B cell (primary cell): ENCODE measurements at regions not wholly inside any gene's neighbourhood (a gene's known extent, or its start where the extent isn't known, plus 50 kb on each side); places are given as distances from the start of the nearest gene placed in this dataset.

Experiments
- ATAC-seq: fragments of 200-7000 bp; cut with Tn5 transposase; one replicate; pipeline ENCODE4 v1.10.0; 2021; ENCODE audit warnings: low read depth, mild to moderate bottlenecking, moderate number of reproducible peaks, moderate library complexity
- CTCF ChIA-PET: fragments of 350-600 bp; sonication (Branson Sonifier 250); formaldehyde crosslinking; loops from one replicate; lab custom pipeline; 2021; ENCODE audit warnings: antibody characterized with exemption, inconsistent platforms; lab: Charles Lee
- POLR2A ChIA-PET: fragments of 350-600 bp; sonication (Branson Sonifier 250); formaldehyde crosslinking; loops from one replicate; lab custom pipeline; 2021; ENCODE audit warnings: antibody characterized with exemption; lab: Charles Lee
- DNase-seq: peaks from one replicate; pipeline ENCODE4 v3.0.0; 2013
- H2AFZ ChIP-seq: 2 replicates; pipeline ENCODE4 v1.6.1; 2012; ENCODE audit warnings: mild to moderate bottlenecking, low read depth, low read length; ENCODE audit not compliant: insufficient read depth, poor library complexity, severe bottlenecking
- H3K27ac ChIP-seq, 2 donors: 1 replicate in 1 of 2; 2 replicates in 1 of 2; pipeline ENCODE4 v1.5.1; 2012 to 2013; ENCODE audit warnings: low read length in 2 of 2, mild to moderate bottlenecking in 2 of 2, moderate library complexity in 1 of 2
- H3K27me3 ChIP-seq, 4 experiments: fragments of 200-600 bp in 1 of 4; sonication (generic) in 1 of 4; replicated peaks in 1 of 4; 1 replicate in 2 of 4; 2 replicates in 2 of 4; pipeline versions ENCODE4 v1.6.1 to v1.7.0; 2013 to 2016; ENCODE audit warnings: low read length in 3 of 4, mild to moderate bottlenecking in 2 of 4, mixed read lengths in 1 of 4, moderate library complexity in 1 of 4; ENCODE audit not compliant: insufficient read depth in 4 of 4, control insufficient read depth in 3 of 4; ENCODE audit errors: control extremely low read depth in 1 of 4
- H3K36me3 ChIP-seq, 2 experiments: replicated peaks in 1 of 2; 1 replicate in 1 of 2; 2 replicates in 1 of 2; pipeline versions ENCODE4 v1.6.1 to v1.7.1; 2013; ENCODE audit warnings: low read length in 1 of 2; ENCODE audit not compliant: insufficient read depth in 2 of 2, control insufficient read depth in 1 of 2; ENCODE audit errors: control extremely low read depth in 1 of 2, extremely low read depth in 1 of 2
- H3K4me1 ChIP-seq, 2 donors: fragments of 200-600 bp in 1 of 2; sonication (generic) in 1 of 2; 1 replicate in 1 of 2; 2 replicates in 1 of 2; pipeline versions ENCODE4 v1.5.1 to v1.6.1; 2013 to 2017; ENCODE audit warnings: low read length in 2 of 2; ENCODE audit not compliant: control insufficient read depth in 2 of 2, insufficient read depth in 2 of 2
- H3K4me2 ChIP-seq: replicated peaks from 2 replicates; pipeline ENCODE3; 2012; ENCODE audit warnings: mild to moderate bottlenecking, low read depth, low read length; ENCODE audit not compliant: poor library complexity, severe bottlenecking
- H3K4me3 ChIP-seq, 5 experiments: fragments of 200-600 bp in 1 of 5; sonication (generic) in 1 of 5; 1 replicate in 3 of 5; 2 replicates in 2 of 5; pipeline versions ENCODE4 v1.5.1 to v1.7.0; 2011 to 2016; ENCODE audit warnings: low read length in 4 of 5, mild to moderate bottlenecking in 4 of 5, low read depth in 2 of 5, control low read depth in 1 of 5, moderate library complexity in 1 of 5; ENCODE audit not compliant: insufficient read depth in 1 of 5; ENCODE audit errors: control extremely low read depth in 1 of 5, extremely low read depth in 1 of 5
- H3K79me2 ChIP-seq: fragments of 200-600 bp; sonication (generic); one replicate; pipeline ENCODE4 v1.6.0; 2016; ENCODE audit warnings: low read length; ENCODE audit not compliant: control insufficient read depth, insufficient read depth
- H3K9ac ChIP-seq: fragments of 200-600 bp; sonication (generic); 2 replicates; pipeline ENCODE4 v1.6.1; 2017; ENCODE audit warnings: mild to moderate bottlenecking, low read length, moderate library complexity
- H3K9me3 ChIP-seq, 3 donors: one replicate each; pipeline versions ENCODE4 v1.6.1 to v1.7.1; 2013; ENCODE audit warnings: low read length in 2 of 3; ENCODE audit not compliant: control insufficient read depth in 2 of 3, insufficient read depth in 1 of 3; ENCODE audit errors: control extremely low read depth in 1 of 3
- H4K20me1 ChIP-seq: 2 replicates; pipeline ENCODE4 v1.6.0; 2012; ENCODE audit warnings: mild to moderate bottlenecking, low read length; ENCODE audit not compliant: insufficient read depth, control insufficient read depth, poor library complexity, severe bottlenecking
- H3K27ac Mint-ChIP-seq: one replicate; pipeline ENCODE4 v1.8.0; 2021; ENCODE audit warnings: mixed read lengths
- H3K27me3 Mint-ChIP-seq: one replicate; pipeline ENCODE4 v1.8.0; 2021; ENCODE audit warnings: mixed read lengths
- H3K4me1 Mint-ChIP-seq: one replicate; pipeline ENCODE4 v1.8.0; 2021; ENCODE audit warnings: mixed read lengths
- H3K4me3 Mint-ChIP-seq: one replicate; pipeline ENCODE4 v1.8.0; 2021; ENCODE audit warnings: mixed read lengths
- H3K9me3 Mint-ChIP-seq: one replicate; pipeline ENCODE4 v1.8.0; 2022; ENCODE audit warnings: mixed read lengths; ENCODE audit not compliant: insufficient read depth
- EZH2 ChIP-seq: IDR thresholded peaks from 2 replicates; pipeline ENCODE4 v1.6.1; 2012; ENCODE audit warnings: borderline replicate concordance, low read depth, mild to moderate bottlenecking, moderate library complexity, low read length; ENCODE audit not compliant: insufficient read depth, poor library complexity, severe bottlenecking
- WGBS: methylation state at CpG from one replicate; pipeline ENCODE4 v1.1.5; 2013; ENCODE audit warnings: missing lambda C conversion rate; ENCODE audit not compliant: insufficient coverage; 5-methylcytosine and 5-hydroxymethylcytosine counted together
- intact Hi-C: fragments of 100-400 bp; cut with micrococcal nuclease; formaldehyde crosslinking; loops from one replicate; pipeline ENCODE4 v1.10.0; 2022
- TF ChIP-seq, protein P1 (sequence below): fragments of 200-600 bp; IDR thresholded peaks from one replicate; pipeline ENCODE4 v1.8.0; 2022; ENCODE audit warnings: antibody characterized with exemption, mild to moderate bottlenecking

GRCh38 chr1:198845271-198845670 is 206.4 kb downstream of the PTPRC start:
- intact Hi-C loops: no loop called here
- H3K4me1 ChIP-seq: no peaks in the 10 kb centered on the region
- no peak overlapping the region for H3K9ac ChIP-seq
- no peak for TF ChIP-seq EZH2
- TF ChIP-seq, protein P1, sequence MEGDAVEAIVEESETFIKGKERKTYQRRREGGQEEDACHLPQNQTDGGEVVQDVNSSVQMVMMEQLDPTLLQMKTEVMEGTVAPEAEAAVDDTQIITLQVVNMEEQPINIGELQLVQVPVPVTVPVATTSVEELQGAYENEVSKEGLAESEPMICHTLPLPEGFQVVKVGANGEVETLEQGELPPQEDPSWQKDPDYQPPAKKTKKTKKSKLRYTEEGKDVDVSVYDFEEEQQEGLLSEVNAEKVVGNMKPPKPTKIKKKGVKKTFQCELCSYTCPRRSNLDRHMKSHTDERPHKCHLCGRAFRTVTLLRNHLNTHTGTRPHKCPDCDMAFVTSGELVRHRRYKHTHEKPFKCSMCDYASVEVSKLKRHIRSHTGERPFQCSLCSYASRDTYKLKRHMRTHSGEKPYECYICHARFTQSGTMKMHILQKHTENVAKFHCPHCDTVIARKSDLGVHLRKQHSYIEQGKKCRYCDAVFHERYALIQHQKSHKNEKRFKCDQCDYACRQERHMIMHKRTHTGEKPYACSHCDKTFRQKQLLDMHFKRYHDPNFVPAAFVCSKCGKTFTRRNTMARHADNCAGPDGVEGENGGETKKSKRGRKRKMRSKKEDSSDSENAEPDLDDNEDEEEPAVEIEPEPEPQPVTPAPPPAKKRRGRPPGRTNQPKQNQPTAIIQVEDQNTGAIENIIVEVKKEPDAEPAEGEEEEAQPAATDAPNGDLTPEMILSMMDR: no peak
- ChIA-PET POLR2A (no interaction called here), CTCF (no interaction called here)
- H3K36me3 ChIP-seq: peaks cover 0 to 2% of the 10 kb centered on the region in 2 experiments
- H4K20me1 ChIP-seq: no peaks in the 10 kb centered on the region
- Mint-ChIP-seq H3K4me3 (no peak overlapping the region), H3K27me3 (no peaks in the 10 kb centered on the region), H3K9me3 (no peaks in the 10 kb centered on the region), H3K27ac (no peak overlapping the region), H3K4me1 (no peaks in the 10 kb centered on the region)
- no peak overlapping the region for H2AFZ ChIP-seq
- H3K27me3 ChIP-seq: no peaks in the 10 kb centered on the region
- no peak overlapping the region for H3K4me3 ChIP-seq
- no peaks in the 10 kb centered on the region for H3K9me3 ChIP-seq
- ATAC-seq (no peak), DNase-seq (no peak)
- 92% methylated on average over 2 of the region's 2 CpGs for WGBS
- H3K27ac ChIP-seq: no peak overlapping the region
- H3K79me2 ChIP-seq: no peaks in the 10 kb centered on the region
- no peak overlapping the region for H3K4me2 ChIP-seq

DNA sequence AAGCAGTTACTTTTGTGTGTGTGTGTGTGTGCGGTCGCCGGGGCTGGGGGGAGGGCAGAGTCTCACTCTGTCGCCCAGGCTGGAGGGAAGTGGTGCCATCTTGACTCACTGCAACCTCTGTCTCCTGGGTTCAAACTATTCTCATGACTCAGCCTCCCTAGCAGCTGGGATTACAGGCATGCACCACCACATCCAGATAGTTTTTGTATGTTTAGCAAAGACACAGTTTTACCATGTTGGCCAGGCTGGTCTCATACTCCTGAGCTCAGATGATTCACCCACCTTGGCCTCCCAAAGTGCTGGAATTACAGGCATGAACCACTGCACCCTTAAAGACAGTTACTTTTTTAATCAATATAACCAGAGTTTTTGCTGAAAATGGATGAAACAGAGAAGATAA is 207.0 kb downstream of the PTPRC start:
- 100% methylated on average over 2 of the region's 4 CpGs for WGBS
- intact Hi-C loops: no loop called here
- no peak overlapping the region for H3K9ac ChIP-seq
- no peaks in the 10 kb centered on the region for H3K4me1 ChIP-seq
- no peak overlapping the region for H3K4me3 ChIP-seq
- no peak overlapping the region for H3K27ac ChIP-seq
- no peak overlapping the region for H3K4me2 ChIP-seq
- POLR2A ChIA-PET: no interaction called here
- no peaks in the 10 kb centered on the region for H4K20me1 ChIP-seq
- no peak for DNase-seq
- Mint-ChIP-seq H3K4me1 (no peaks in the 10 kb centered on the region), H3K9me3 (no peaks in the 10 kb centered on the region), H3K27me3 (no peaks in the 10 kb centered on the region), H3K4me3 (no peak overlapping the region), H3K27ac (no peak overlapping the region)
- CTCF ChIA-PET: no interaction called here
- ATAC-seq: no peak
- no peaks in the 10 kb centered on the region for H3K9me3 ChIP-seq
- peaks cover 0 to 2% of the 10 kb centered on the region in 2 experiments for H3K36me3 ChIP-seq
- no peak overlapping the region for H2AFZ ChIP-seq
- no peaks in the 10 kb centered on the region for H3K27me3 ChIP-seq
- TF ChIP-seq EZH2: no peak
- TF ChIP-seq, protein P1: no peak
- no peaks in the 10 kb centered on the region for H3K79me2 ChIP-seq
